Colonic mucosa (tissue), 4 donors: ENCODE measurements at regions not wholly inside any gene's neighbourhood (a gene's known extent, or its start where the extent isn't known, plus 50 kb on each side); places are given as distances from the start of the nearest gene placed in this dataset.

Source experiments
- DNase-seq: peaks from one replicate; pipeline ENCODE4 v3.0.0-alpha.2; 2020
- H3K27ac ChIP-seq: fragments of 200-600 bp; one replicate; pipeline ENCODE4 v1.8.0; 2021
- H3K27me3 ChIP-seq: fragments of 200-600 bp; one replicate; pipeline ENCODE4 v1.8.0; 2021
- H3K36me3 ChIP-seq: fragments of 200-600 bp; one replicate; pipeline ENCODE4 v1.8.0; 2021
- H3K4me1 ChIP-seq: fragments of 200-600 bp; one replicate; pipeline ENCODE4 v1.8.0; 2021; ENCODE audit warnings: mild to moderate bottlenecking
- H3K4me3 ChIP-seq: fragments of 200-600 bp; one replicate; pipeline ENCODE4 v1.8.0; 2021
- H3K9ac ChIP-seq, 2 donors: one replicate each; pipeline ENCODE4 v1.7.0; 2013; ENCODE audit warnings: control low read depth in 2 of 2, low read depth in 2 of 2, low read length in 2 of 2
- H3K9me3 ChIP-seq: fragments of 200-600 bp; one replicate; pipeline ENCODE4 v1.8.0; 2021
- CTCF ChIP-seq: fragments of 200-600 bp; IDR thresholded peaks from one replicate; pipeline ENCODE4 v1.8.0; 2022; ENCODE audit warnings: antibody characterized with exemption, mild to moderate bottlenecking
- intact Hi-C: fragments of 100-400 bp; cut with DNase I; formaldehyde crosslinking; loops from one replicate; pipeline ENCODE4 v1.14.1; 2022
- donor health status: healthy.
- donor health status: DM: no; HTN: no; CAD: no.
- donor health status: DM: no; HTN: no; CAD: no.

- Histone ChIP-seq H3K9ac (no peak overlapping the region), H3K4me1 (no peaks in the 10 kb centered on the region), H3K36me3 (no peaks in the 10 kb centered on the region), H3K27ac (no peak overlapping the region), H3K4me3 (no peak overlapping the region), H3K27me3 (no peaks in the 10 kb centered on the region), H3K9me3 (no peaks in the 10 kb centered on the region)
- TF ChIP-seq CTCF = no peak
- DNase-seq = no peak
- intact Hi-C loops = no loop called here
Measured at GRCh38 chr14:96727491-96727890, 69.7 kb upstream of the VRK1 start.

- TF ChIP-seq CTCF = no peak
- Histone ChIP-seq H3K27me3 (no peaks in the 10 kb centered on the region), H3K9me3 (no peaks in the 10 kb centered on the region), H3K9ac (no peak overlapping the region), H3K4me3 (no peak overlapping the region), H3K4me1 (no peaks in the 10 kb centered on the region), H3K36me3 (no peaks in the 10 kb centered on the region), H3K27ac (no peak overlapping the region)
- intact Hi-C loops = no loop called here
- no peak for DNase-seq
Measured at GRCh38 chr14:96727980-96728717, 69.0 kb upstream of the VRK1 start.

- no peaks in the 10 kb centered on the region for H3K9me3 ChIP-seq
- H3K36me3 ChIP-seq = no peaks in the 10 kb centered on the region
- no peaks in the 10 kb centered on the region for H3K27me3 ChIP-seq
- no peak for DNase-seq
- TF ChIP-seq CTCF = no peak
- no peak overlapping the region for H3K4me3 ChIP-seq
- H3K27ac ChIP-seq = no peak overlapping the region
- H3K9ac ChIP-seq = no peak overlapping the region
- H3K4me1 ChIP-seq = no peaks in the 10 kb centered on the region
- intact Hi-C loops = no loop called here
Measured at GRCh38 chr14:96729889-96730288, 67.3 kb upstream of the VRK1 start.

GRCh38 chr14:96730386-96730785, 66.8 kb upstream of the VRK1 start:
- Histone ChIP-seq H3K9ac (no peak overlapping the region), H3K4me1 (no peaks in the 10 kb centered on the region), H3K9me3 (no peaks in the 10 kb centered on the region), H3K36me3 (no peaks in the 10 kb centered on the region), H3K27me3 (no peaks in the 10 kb centered on the region), H3K4me3 (no peak overlapping the region), H3K27ac (no peak overlapping the region)
- no peak for TF ChIP-seq CTCF
- intact Hi-C loops = no loop called here
- no peak for DNase-seq

GRCh38 chr14:96734076-96734622, 63.0 kb upstream of the VRK1 start:
- no peak overlapping the region for H3K27ac ChIP-seq
- H3K36me3 ChIP-seq = no peaks in the 10 kb centered on the region
- DNase-seq = no peak
- intact Hi-C loops = no loop called here
- H3K27me3 ChIP-seq = no peaks in the 10 kb centered on the region
- TF ChIP-seq CTCF = no peak
- no peaks in the 10 kb centered on the region for H3K9me3 ChIP-seq
- no peak overlapping the region for H3K4me3 ChIP-seq
- no peak overlapping the region for H3K9ac ChIP-seq
- H3K4me1 ChIP-seq = no peaks in the 10 kb centered on the region
